ENCODE measurements at regions not wholly inside any gene's neighbourhood (a gene's known extent, or its start where the extent isn't known, plus 50 kb on each side); places are given as distances from the start of the nearest gene placed in this dataset.

DNA sequence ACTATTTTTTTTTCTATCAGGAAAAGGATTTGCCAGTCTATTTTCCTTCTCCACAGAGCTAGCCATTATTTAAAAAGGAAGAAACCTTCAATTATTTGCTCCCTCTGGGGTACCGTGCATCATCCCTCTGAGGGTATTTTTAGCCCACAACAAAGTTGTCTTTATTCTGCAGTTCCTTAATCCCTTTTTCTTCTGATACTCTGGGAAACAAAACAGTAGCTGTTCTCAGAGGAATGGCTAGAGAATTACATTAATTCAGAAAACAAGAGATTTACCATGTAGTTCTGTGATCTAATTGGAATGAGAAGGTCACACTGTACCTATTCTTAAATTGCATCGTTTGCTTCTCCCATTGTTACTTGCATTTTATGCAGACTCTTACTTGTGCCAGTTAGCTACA is 1056.7 kb downstream of the STIM2 start:
- Histone ChIP-seq H3K36me3 (ENCODE audit: control insufficient read depth in 1 of 2, insufficient read depth in 2 of 2, low read length in 1 of 2) (no peaks in the 10 kb centered on the region), H3K4me3 (ENCODE audit: low read length in 2 of 2) (no peak overlapping the region), H3K27ac (ENCODE audit: low read depth in 1 of 2, low read length in 2 of 2) (no peak overlapping the region), H3K4me1 (ENCODE audit: control insufficient read depth in 1 of 2, insufficient read depth in 2 of 2, low read length in 2 of 2) (no peaks in the 10 kb centered on the region), H3K27me3 (ENCODE audit: control insufficient read depth in 1 of 2, insufficient read depth in 2 of 2, low read length in 1 of 2) (no peaks in the 10 kb centered on the region), H3K9me3 (ENCODE audit: control insufficient read depth, low read length) (no peaks in the 10 kb centered on the region)
- ATAC-seq (ENCODE audit: low FRiP score) (no peak), DNase-seq (no peak)
- 34 to 38% methylated on average over 2 of the region's 2 CpGs for WGBS, 2 donors
- intact Hi-C loops (cut with DNase I), result no loop called here

DNA sequence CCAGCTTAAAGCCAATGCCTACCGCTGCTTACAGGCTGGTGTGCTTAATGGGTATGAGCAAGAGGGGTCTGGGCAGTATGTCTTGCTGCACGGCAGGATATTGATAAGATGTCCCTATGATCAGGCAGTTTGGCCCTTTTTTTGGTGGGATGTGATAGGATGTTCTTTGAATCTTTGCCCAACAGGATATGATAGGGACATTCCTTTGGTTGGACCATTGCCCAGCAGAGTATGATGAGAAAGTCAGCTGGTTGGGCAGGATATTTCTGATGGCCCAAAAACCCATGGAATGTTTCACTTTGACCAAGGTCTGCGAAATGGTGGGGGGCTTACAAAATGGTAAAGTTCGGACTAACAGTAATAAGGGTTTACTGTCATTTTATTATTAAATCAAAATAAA is 1060.6 kb downstream of the STIM2 start:
- no peak for ATAC-seq (ENCODE audit: low FRiP score)
- Histone ChIP-seq H3K4me3 (ENCODE audit: low read length in 2 of 2) (no peak overlapping the region), H3K4me1 (ENCODE audit: control insufficient read depth in 1 of 2, insufficient read depth in 2 of 2, low read length in 2 of 2) (no peaks in the 10 kb centered on the region), H3K36me3 (ENCODE audit: control insufficient read depth in 1 of 2, insufficient read depth in 2 of 2, low read length in 1 of 2) (no peaks in the 10 kb centered on the region), H3K27me3 (ENCODE audit: control insufficient read depth in 1 of 2, insufficient read depth in 2 of 2, low read length in 1 of 2) (no peaks in the 10 kb centered on the region), H3K27ac (ENCODE audit: low read depth in 1 of 2, low read length in 2 of 2) (no peak overlapping the region), H3K9me3 (ENCODE audit: control insufficient read depth, low read length) (no peaks in the 10 kb centered on the region)
- WGBS, 2 donors, result 71 to 79% methylated on average over 4 of the region's 4 CpGs
- DNase-seq, result no peak
- intact Hi-C loops (cut with DNase I), result no loop called here

DNA sequence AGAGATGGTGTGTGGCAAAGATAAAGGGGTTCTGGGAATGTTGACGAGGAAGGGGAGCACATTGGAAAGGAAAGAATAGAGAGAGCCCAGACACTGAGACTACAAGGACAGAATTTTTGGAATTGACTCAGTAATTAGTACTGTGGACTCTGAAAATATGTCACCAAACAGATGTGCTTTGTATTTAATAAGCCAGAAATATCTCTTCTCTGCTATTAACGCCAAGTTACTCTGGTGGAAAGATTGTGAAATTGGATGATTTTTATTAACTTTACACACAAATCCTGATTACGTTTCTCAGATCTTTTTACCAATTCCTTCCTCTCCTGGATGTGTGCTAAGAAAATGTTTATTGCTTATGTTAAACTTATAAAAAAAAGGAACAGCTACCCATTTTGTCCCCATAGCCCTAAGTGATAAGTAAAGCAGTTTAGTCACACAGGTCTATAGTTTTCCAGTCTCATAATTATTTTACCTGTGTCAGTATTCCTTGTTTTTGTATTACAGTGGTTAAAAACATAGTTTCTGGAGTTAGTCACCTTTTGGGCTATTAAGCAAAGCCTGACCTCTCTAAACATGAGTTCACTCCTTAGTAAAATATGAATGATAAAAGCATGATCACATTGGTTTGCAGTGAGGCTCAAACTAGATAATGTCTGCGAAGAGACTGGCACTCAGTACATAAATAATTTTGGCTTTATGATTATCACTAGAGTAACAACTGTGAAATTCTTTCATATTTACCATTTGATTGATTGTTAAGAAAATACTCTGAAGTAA is 1068.3 kb downstream of the STIM2 start:
- no peak for DNase-seq
- Histone ChIP-seq H3K4me1 (ENCODE audit: control insufficient read depth in 1 of 2, insufficient read depth in 2 of 2, low read length in 2 of 2) (no peaks in the 10 kb centered on the region), H3K27me3 (ENCODE audit: control insufficient read depth in 1 of 2, insufficient read depth in 2 of 2, low read length in 1 of 2) (no peaks in the 10 kb centered on the region), H3K36me3 (ENCODE audit: control insufficient read depth in 1 of 2, insufficient read depth in 2 of 2, low read length in 1 of 2) (no peaks in the 10 kb centered on the region), H3K27ac (ENCODE audit: low read depth in 1 of 2, low read length in 2 of 2) (no peak overlapping the region), H3K4me3 (ENCODE audit: low read length in 2 of 2) (no peak overlapping the region), H3K9me3 (ENCODE audit: control insufficient read depth, low read length) (no peaks in the 10 kb centered on the region)
- no peak for ATAC-seq (ENCODE audit: low FRiP score)
- WGBS, 2 donors, result 48 to 54% methylated on average over 4 of the region's 4 CpGs
- intact Hi-C loops (cut with DNase I), result no loop called here

DNA sequence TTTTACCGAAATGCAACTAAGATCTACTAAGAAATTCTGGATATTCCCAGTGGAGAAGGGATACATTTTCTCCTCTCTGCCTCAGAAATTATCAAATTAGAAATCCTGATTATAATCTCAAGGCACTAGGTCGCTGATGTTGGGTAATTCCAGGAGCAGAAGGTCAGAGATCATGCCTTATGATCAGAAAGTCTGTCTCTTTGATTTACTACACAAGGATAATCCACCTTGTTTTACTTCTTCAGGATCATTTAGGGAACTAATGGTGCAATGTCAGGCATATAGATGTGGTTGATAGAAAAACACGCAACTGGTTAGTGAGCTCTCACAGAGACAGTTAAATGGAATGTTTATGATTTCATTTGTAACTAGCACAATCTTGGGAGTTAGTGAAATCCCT is 1069.7 kb downstream of the STIM2 start:
- intact Hi-C loops (cut with DNase I), result no loop called here
- Histone ChIP-seq H3K4me3 (ENCODE audit: low read length in 2 of 2) (no peak overlapping the region), H3K36me3 (ENCODE audit: control insufficient read depth in 1 of 2, insufficient read depth in 2 of 2, low read length in 1 of 2) (no peaks in the 10 kb centered on the region), H3K4me1 (ENCODE audit: control insufficient read depth in 1 of 2, insufficient read depth in 2 of 2, low read length in 2 of 2) (no peaks in the 10 kb centered on the region), H3K27me3 (ENCODE audit: control insufficient read depth in 1 of 2, insufficient read depth in 2 of 2, low read length in 1 of 2) (no peaks in the 10 kb centered on the region), H3K27ac (ENCODE audit: low read depth in 1 of 2, low read length in 2 of 2) (no peak overlapping the region), H3K9me3 (ENCODE audit: control insufficient read depth, low read length) (no peaks in the 10 kb centered on the region)
- 67 to 78% methylated on average over 3 of the region's 3 CpGs for WGBS, 2 donors
- no peak for ATAC-seq (ENCODE audit: low FRiP score)
- no peak for DNase-seq

DNA sequence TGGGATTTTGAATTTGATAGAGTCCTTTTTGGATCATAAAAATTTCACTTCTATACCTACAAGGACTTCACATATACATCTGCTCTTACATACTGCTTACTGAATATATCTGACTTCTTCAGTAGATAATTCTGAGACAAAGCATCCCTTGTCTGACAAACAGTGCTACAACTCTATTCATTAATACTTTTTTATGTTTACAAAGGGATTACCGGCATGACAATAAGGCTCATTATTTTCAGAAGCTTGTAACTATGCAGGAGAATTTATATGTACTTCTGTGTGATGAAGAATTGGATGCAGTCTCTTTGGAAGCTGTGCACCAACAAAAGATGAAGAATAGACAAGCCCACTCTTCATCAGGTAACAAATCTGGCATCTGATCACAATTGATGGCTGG is 1070.3 kb downstream of the STIM2 start:
- WGBS, 2 donors, result 89 to 91% methylated on average over 1 of the region's 1 CpG
- Histone ChIP-seq H3K27ac (ENCODE audit: low read depth in 1 of 2, low read length in 2 of 2) (no peak overlapping the region), H3K4me3 (ENCODE audit: low read length in 2 of 2) (no peak overlapping the region), H3K36me3 (ENCODE audit: control insufficient read depth in 1 of 2, insufficient read depth in 2 of 2, low read length in 1 of 2) (no peaks in the 10 kb centered on the region), H3K9me3 (ENCODE audit: control insufficient read depth, low read length) (no peaks in the 10 kb centered on the region), H3K4me1 (ENCODE audit: control insufficient read depth in 1 of 2, insufficient read depth in 2 of 2, low read length in 2 of 2) (no peaks in the 10 kb centered on the region), H3K27me3 (ENCODE audit: control insufficient read depth in 1 of 2, insufficient read depth in 2 of 2, low read length in 1 of 2) (no peaks in the 10 kb centered on the region)
- DNase-seq (no peak), ATAC-seq (ENCODE audit: low FRiP score) (no peak)
- intact Hi-C loops (cut with DNase I), result no loop called here

DNA sequence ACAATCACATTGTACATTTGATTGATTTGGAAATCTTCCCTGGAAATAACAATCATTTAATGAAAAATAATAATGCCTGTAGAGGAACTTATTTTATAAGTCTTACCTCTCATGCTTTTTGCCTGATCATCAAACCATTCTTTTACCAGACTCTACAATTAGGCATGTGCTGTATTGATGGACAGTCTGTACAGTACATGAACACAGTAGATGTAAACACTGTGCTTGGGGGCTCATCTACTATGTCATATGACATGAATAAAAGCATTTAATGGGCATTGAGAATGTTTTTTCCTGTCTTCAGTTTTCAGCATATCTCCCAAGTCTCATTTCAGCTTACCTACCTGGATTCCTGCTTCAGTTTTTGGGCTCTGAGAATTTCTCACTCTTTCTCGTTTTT is 1070.9 kb downstream of the STIM2 start:
- no peak overlapping the region for H3K27ac ChIP-seq (ENCODE audit: low read depth in 1 of 2, low read length in 2 of 2)
- H3K9me3 ChIP-seq (ENCODE audit: control insufficient read depth, low read length), result no peaks in the 10 kb centered on the region
- no peak overlapping the region for H3K4me3 ChIP-seq (ENCODE audit: low read length in 2 of 2)
- no peaks in the 10 kb centered on the region for H3K27me3 ChIP-seq (ENCODE audit: control insufficient read depth in 1 of 2, insufficient read depth in 2 of 2, low read length in 1 of 2)
- DNase-seq (no peak), ATAC-seq (ENCODE audit: low FRiP score) (no peak)
- H3K36me3 ChIP-seq (ENCODE audit: control insufficient read depth in 1 of 2, insufficient read depth in 2 of 2, low read length in 1 of 2), result no peaks in the 10 kb centered on the region
- intact Hi-C loops (cut with DNase I), result no loop called here
- WGBS, 2 donors, result 33 to 44% methylated on average over 1 of the region's 1 CpG
- no peaks in the 10 kb centered on the region for H3K4me1 ChIP-seq (ENCODE audit: control insufficient read depth in 1 of 2, insufficient read depth in 2 of 2, low read length in 2 of 2)

DNA sequence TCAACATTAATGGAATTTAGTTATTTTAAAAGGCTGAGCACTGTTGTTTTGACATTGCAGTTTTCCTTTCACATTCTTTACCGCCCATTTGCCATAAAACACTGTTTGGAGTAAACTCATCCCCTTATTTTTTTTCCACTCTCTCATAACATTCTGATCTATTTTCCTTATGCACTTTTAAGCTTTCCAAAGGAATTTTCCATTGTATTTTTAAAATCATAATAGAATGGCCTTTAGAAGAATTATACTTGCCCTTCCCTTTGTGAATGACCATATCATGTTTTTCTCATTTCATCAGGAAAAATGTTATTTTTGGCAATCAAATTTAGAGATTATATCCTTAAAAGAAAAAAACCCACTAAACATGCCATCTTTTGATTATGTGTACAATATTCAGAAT is 1074.2 kb downstream of the STIM2 start:
- Histone ChIP-seq H3K27me3 (ENCODE audit: control insufficient read depth in 1 of 2, insufficient read depth in 2 of 2, low read length in 1 of 2) (no peaks in the 10 kb centered on the region), H3K4me1 (ENCODE audit: control insufficient read depth in 1 of 2, insufficient read depth in 2 of 2, low read length in 2 of 2) (no peaks in the 10 kb centered on the region), H3K27ac (ENCODE audit: low read depth in 1 of 2, low read length in 2 of 2) (no peak overlapping the region), H3K9me3 (ENCODE audit: control insufficient read depth, low read length) (no peaks in the 10 kb centered on the region), H3K4me3 (ENCODE audit: low read length in 2 of 2) (no peak overlapping the region), H3K36me3 (ENCODE audit: control insufficient read depth in 1 of 2, insufficient read depth in 2 of 2, low read length in 1 of 2) (no peaks in the 10 kb centered on the region)
- ATAC-seq (ENCODE audit: low FRiP score), result no peak
- intact Hi-C loops (cut with DNase I), result no loop called here
- WGBS, 2 donors, result 39 to 65% methylated on average over 1 of the region's 1 CpG
- no peak for DNase-seq

DNA sequence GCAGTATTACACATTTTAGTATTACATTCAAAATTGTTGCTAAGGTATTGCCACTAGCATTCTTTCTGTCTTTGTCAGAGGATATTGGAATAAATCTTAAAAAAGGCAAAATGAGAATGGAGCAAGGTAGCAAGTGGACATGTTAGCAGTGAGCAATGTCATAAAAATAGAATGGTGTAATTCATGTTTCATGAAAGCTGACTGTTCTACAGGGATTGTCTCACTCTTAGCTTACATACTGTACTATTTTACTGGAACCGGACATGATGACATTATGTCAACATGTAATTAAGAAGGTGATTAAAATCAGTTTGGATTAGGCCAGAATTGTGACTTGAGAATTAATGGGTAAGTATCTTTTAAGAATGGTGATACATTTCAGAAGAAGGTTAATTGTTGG is 1086.2 kb downstream of the STIM2 start:
- H3K27ac ChIP-seq (ENCODE audit: low read depth in 1 of 2, low read length in 2 of 2), result no peak overlapping the region
- H3K4me1 ChIP-seq (ENCODE audit: control insufficient read depth in 1 of 2, insufficient read depth in 2 of 2, low read length in 2 of 2), result no peaks in the 10 kb centered on the region
- H3K27me3 ChIP-seq (ENCODE audit: control insufficient read depth in 1 of 2, insufficient read depth in 2 of 2, low read length in 1 of 2), result no peaks in the 10 kb centered on the region
- no peak overlapping the region for H3K4me3 ChIP-seq (ENCODE audit: low read length in 2 of 2)
- ATAC-seq (ENCODE audit: low FRiP score) (no peak), DNase-seq (no peak)
- no peaks in the 10 kb centered on the region for H3K36me3 ChIP-seq (ENCODE audit: control insufficient read depth in 1 of 2, insufficient read depth in 2 of 2, low read length in 1 of 2)
- WGBS, 2 donors, result 57 to 59% methylated on average over 1 of the region's 1 CpG
- intact Hi-C loops (cut with DNase I), result no loop called here
- H3K9me3 ChIP-seq (ENCODE audit: control insufficient read depth, low read length), result no peaks in the 10 kb centered on the region

DNA sequence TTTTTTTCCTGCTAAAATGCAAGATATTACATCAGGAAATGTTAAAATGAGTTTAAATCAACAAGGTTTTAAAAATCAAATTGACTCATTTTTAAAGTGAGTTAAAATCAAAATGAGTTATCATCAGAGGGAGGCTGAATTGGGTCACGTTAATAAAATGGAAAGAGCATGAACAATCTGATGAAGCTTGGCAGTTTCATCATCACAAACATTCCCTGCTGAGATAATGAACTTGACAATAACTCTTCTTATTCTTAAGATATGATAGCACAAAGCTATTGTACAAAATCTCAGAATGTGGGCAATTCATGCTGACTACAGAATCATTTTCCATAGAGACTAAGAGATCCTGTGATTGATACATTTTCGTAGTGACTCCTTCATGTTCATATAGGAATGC is 1086.7 kb downstream of the STIM2 start:
- ATAC-seq (ENCODE audit: low FRiP score), result no peak
- H3K4me1 ChIP-seq (ENCODE audit: control insufficient read depth in 1 of 2, insufficient read depth in 2 of 2, low read length in 2 of 2), result no peaks in the 10 kb centered on the region
- H3K4me3 ChIP-seq (ENCODE audit: low read length in 2 of 2), result no peak overlapping the region
- no peaks in the 10 kb centered on the region for H3K9me3 ChIP-seq (ENCODE audit: control insufficient read depth, low read length)
- 62 to 65% methylated on average over 2 of the region's 2 CpGs for WGBS, 2 donors
- no peak for DNase-seq
- no peak overlapping the region for H3K27ac ChIP-seq (ENCODE audit: low read depth in 1 of 2, low read length in 2 of 2)
- intact Hi-C loops (cut with DNase I), result no loop called here
- H3K36me3 ChIP-seq (ENCODE audit: control insufficient read depth in 1 of 2, insufficient read depth in 2 of 2, low read length in 1 of 2), result no peaks in the 10 kb centered on the region
- no peaks in the 10 kb centered on the region for H3K27me3 ChIP-seq (ENCODE audit: control insufficient read depth in 1 of 2, insufficient read depth in 2 of 2, low read length in 1 of 2)
